NCI-H345 treated with DMSO at 0.1 percent for 48 hours (cell line): ENCODE measurements at regions not wholly inside any gene's neighbourhood (a gene's known extent, or its start where the extent isn't known, plus 50 kb on each side); places are given as distances from the start of the nearest gene placed in this dataset.
A peak's percentile ranks its signal among the peaks of the same experiment; 100 is the strongest.

ENCODE experiments used
- DNase-seq: peaks from one replicate; lab custom pipeline; 2025; ENCODE audit not compliant: unreplicated experiment; lab: John Stamatoyannopoulos, UW

DNA sequence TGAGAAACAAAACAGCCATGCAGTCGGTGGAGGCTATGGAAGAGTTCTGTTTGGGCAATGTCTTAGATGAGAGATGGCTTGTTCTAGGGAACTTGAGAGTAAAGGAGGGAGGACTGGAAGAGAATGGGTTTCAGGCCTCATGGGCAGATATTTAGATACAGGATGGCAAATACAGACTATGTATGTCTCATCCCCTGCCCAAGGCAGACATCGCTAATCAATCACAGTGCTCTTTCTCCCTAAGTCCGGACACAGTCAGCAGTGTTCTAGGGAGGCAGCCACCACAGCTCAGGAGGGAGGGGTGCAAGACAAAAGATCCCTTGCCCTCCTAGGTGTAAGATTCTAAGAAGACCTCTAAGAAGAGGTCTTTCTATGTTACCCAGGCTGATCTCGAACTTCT, 159.3 kb upstream of the TLE3 start:
- no peak for DNase-seq

DNA sequence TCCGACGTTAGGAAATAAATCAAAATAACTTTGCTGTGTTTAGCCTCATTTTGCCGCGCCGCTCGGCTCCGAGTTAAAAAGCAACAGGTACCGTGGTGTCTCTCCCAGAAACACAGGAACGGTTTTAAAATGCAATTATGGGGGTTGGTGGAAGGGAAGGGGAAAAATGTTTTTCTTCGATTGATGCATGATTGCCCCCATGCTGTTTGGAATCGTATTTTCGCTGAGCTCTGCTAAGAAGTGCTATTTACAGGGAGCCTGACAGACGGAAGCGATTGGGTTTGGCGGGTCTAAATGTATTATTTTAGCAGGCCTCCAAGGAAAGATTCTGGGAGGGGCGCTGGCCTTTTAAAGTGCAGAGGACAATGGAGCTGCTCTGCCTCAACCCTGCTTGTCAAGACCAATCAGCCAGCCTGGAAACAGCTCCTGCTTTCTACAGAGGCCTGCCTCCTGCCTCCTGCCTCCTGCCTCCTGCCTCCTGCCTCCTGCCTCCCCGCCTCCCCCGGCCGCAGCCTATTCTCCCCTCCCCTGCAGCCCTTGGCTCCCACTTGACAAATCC, 156.7 kb upstream of the TLE3 start:
- no peak for DNase-seq

DNA sequence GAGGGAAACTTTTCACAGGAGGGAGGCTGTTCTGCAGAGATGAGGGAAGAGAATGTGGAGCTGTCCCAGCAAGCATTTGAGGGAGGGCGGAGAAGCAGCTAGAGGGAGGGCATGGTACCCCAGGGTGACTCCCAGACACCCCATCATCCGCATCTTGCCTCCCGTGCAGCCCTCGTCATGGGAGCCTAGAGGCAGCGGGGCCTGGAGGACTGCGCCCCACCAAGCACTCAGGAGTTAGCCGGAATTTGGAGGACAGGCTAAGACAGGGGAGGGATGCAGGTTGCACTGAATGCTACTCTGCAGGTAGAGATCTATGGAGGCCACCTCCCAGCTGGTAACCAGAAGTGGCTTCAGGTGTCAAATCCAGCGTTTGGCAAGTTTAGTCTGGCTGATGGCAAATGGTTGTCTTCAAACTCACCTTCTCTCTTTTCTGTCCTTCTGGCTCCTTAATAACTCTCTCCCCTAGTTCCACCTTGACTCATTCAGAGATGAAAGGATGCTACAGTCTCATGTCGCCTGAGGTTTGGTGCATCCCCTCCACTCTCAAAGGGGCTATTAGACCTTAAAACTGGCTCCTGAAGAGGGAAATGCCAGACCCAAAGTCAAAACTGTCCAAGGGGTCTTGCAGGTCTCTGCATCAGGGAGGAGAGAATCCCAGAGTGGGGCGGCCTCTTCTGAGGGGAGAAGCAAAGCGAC, 155.9 kb upstream of the TLE3 start:
- DNase-seq = no peak

DNA sequence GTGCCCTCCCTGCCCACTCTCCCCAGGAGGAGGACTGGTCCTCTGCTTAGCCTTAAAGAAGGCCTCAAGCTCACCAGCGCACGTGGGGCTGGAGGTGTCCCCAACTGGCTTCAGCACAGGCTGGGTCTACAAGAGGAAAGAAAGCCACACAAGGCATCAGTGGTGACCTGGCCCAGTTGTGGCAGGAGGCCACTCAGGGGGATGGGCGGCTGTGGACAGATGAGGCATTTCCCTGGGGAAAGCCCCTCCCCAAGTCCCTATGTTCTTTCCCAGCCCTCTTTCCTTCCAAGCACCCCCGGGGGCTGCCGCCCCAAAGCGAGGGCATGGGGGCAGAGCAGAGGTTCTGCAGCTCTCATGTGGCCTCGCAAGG, 155.2 kb upstream of the TLE3 start:
- no peak for DNase-seq

DNA sequence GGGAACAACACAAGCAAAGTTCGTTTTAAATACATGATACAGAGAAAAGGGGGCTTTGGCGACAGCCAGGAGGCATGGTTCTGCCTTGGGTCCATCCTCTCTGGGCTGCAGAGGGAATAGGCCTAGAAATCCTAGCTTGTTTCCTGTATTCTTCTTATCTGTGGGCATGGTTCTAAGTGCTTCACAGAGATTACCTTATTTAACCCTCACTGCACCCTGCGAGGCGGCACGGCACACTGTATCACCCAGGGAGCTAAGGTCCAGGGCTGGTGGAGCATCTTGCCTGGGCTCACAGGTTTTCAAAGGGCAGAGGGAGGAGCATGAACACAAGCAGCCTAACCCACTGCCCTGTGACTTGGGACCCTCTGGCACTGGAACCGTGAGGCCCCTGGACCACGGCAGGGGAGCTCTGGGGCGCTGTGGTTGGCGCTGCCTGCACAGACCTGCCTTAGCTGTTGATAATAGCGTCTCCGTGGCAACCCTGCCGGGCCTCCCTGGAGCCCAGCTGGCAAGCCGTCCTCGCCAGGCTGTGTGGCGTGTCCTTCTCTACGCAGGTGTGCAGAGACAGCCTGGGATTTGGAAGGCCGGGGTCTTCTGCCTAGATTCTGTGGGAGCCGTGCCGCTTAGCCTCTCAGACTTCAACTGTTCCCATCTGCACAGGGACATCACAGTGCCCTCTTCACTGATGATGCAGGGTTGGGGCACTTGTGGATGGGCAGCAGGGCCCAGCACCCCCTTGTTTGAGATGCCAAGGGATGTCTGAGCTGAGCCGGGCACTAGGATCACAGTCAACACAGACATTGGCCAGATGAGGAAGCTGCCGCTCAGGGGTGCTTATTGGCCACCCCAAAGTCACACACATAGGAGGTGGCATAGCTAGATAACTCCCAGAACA, 154.6 kb upstream of the TLE3 start:
- DNase-seq = peak; percentile 56

DNA sequence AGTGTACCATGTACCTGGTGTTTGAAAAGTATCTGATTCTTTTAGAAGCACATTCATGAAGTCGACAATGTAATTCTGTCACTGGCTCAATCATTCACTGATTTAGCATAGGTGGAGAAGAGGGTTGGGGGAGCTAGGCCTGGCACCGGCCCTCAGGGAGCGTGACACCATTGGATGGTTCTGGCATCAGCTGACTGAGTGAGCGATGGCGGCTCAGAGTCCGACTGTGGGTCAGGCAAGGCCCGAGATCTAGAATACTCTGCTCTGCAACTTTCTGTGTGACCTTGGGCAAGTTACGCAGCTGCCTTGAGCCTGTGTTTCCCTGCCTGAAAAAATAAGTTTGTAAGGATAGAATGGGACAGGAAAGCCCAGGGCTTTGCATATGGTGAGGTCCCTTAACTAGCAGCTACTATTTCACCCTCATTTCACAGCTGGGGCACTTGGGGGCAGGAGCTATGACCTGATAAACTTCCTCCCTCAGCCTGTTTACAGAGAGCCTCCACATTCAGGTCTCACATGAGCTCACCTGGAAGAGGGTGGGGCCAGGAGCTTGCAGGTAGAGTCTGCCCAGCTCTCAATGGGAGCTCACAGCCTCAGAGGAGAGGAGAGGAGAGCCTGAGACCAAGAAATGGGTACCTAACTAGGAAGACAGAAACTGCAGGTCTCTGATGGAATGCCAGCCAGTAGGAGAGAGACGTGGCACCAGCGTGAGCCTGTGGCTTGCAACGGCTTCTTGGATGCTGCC, 153.7 kb upstream of the TLE3 start:
- DNase-seq = no peak

DNA sequence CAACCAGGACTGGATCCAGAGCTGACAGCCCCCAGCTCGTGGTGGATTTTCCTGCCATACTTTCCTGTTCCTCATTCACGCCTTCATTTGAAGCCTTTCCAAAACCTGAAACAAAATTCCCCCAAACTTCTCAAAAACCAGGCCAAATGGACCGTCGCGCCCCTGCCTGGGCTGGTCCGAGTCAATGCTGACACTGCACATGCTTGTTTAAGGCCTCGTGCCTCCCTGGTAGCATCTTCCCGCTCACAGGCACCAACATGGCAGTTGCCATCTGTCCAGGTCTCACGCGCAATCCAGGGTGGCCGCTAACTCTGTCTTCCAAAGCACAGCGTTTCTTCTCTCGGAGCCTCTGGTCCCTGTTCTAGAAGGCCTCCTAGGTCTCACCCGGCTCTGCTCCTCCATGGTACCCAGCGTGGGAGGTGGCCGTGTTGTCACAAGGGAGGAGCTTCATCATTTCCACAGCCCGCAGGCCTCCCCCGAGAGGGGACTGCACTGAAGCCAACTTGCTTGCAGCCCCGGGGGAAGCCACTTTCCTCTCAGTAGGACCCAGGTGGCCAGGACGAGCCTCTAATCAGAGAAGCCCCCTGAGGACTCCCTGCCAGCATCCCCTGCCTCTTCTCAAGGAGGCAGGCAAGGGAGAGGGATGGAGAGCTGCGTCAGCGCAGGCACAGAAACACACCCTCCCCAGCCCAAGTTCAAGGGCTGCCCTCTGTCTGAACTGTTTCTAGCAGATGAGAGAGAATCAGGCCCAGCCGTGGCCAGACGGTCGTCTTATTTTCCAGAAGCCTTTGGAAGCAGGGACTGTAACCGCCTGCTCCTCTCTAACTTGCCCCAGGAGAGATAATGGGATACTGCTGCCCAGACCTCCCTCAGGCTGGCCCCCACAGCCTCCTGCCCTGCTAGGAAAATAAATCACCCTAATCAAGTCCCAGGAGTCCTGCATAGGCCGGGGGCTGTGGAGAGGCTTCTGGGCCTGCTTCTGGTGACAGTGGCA, 152.8 kb upstream of the TLE3 start:
- DNase-seq = no peak

DNA sequence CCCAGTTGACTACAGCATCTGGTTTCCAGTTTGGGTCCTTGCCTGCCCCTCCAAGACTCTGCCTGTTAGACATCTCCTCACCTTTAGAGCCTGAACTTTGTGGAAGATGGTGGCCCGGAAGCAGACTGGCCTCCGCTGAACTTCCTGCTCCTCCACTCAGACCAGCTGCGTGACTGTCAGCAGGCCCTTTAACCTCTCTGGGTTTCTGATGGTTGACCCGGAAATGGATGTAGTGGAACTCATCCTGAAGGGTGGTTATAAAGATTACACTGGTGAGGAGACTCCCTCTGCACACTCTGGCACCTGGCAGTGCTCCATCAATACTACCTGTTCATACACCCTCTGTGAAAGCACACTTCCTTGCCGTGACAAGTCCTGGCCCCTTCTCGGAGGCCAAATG, 151.9 kb upstream of the TLE3 start:
- DNase-seq = no peak

DNA sequence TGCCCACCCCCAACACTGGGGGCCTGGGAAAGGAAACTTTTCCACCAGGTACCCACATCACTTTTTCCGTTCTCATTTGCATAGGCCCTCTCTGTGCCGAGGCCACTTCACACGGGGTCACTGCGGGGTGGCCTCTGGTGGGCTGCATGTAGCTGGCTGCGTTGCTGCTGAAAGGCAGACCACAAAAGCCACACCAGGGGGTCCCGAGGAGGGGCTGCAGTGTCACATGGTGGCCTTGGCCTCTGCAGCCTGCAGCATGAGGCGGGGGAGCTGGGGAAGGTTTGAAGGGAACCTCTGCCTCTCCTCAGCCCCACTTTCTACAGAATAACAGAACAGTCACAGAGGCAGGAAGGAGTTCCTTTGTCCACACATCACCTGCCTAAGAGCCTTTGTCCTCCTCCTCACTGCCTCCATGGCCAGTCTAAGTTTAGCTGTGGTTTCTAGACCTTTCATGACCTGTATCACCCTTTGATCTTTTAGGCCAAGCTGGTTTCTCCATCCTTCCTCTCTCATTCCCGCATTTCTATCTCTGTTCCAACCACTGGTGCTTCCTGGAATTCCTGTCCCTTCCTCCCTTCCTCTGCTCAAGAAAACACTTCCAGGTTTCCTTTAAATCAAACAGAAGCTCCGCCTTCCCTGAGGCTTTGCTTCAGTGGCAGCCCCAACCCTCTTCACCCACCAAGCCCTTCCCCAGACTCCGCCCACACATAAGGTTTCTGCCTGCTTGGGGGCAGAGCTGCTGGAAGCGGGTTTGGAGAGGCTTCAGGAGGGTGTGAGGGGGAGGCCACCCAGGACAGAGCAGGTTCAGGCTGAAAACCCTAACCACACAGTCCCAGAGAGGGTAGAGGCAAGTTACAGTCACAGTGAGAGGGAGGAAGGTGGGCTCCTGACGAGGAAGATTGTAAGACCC, 150.7 kb upstream of the TLE3 start:
- no peak for DNase-seq

DNA sequence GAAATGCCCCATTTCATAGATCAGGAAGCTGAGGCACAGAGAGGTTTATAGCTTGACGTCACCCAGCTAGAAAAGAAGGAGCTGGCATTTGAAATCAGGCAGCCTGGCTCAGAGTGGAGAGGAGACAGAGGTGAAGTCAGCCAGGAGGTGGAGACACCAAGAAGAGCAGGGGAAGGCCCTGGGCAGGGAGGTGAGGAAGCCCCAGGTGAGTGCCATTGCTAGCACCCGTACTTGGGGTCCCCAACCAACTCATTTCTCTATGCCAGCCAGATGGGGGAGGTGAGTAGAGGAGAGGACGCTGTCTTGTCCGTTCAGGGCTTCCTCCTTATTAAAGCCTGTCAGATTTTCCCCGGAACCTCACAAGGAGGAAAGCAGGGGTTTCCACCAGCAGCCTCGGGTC, 149.6 kb upstream of the TLE3 start:
- DNase-seq = no peak

DNA sequence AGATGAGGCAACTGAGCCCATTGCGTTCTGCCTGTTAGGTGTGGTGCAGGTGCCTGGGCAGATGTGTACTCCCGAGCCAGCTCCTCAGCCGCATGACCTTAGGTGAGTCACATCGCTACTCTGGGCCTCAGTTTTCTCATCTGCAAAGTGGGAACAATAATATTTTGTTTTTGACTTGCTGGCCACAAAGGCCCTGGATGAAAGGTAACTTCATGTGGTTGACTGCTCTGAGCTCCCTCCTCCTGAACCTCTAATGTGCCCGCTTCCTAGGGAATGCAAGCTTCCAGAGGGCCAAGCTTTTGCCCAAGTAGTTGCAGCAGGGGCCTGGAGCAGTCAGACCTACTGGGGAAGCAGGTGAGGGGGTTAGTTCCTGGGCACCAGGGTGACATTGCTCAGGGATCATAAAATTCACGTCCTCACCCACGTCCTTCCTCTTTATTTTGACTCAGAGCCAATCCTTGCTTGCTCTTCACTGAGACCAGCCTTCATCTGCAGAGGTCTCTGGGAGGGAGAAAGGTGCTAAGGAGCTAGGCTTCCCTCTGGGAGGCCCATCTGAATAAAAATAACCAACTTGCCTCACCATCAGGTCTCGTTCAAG, 149.0 kb upstream of the TLE3 start:
- no peak for DNase-seq

DNA sequence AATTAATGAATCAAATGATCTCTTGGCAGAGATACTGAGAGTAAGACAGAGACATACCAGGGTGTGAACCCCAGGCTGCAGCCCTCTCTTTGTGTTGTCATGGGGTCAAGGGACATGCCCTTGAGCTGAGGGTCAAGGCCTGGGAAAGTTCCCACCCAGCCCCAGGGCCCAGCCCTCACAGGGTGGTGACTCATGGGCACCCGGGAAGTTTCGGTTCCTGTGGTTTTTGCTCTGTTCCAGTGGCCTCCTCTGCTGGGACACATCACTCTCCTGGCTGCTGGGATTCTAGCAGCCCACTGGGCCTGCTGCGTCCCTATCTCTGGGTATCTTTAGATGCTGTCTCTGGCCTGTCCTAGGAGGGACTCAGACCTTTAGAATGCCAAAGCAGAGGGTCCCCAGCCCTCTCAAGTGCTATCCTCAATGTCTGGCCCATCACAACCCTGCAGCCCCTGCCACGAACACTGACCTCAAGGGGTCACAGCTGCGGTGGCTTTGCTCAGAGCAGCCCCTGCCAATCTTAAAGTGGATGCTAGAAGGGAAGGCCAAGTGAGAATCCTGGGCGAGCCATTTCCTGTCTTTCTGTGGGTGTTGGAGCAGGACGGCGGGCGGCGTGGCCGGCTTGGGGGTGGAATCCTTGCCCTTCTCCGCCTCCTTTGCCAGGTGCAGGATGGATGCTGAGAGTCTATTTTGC, 148.4 kb upstream of the TLE3 start:
- no peak for DNase-seq

DNA sequence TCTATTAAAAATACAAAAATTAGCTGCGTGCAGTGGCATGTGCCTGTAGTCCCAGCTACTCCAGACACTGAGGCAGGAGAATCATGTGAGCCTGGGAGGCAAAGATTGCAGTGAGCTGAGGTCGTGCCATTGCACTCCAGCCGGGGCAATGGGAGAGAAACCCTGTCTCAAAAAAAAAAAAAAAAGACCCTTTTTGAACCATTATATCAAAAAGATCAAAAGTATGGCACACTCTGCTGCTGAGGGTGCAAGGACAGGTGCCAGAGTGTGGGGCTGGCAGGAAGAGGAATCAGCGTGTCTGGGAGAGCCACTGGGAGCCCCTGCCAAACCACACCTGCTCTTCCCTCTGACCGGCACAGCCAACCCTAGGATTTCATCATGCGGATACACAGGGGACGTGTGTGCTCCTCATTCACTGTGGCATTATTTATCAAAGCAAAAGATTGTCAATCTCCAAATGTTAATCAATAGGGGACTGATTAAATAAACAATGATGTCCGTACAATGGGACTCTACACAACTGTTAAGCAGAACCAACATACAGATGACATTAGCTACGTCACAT, 147.3 kb upstream of the TLE3 start:
- no peak for DNase-seq

DNA sequence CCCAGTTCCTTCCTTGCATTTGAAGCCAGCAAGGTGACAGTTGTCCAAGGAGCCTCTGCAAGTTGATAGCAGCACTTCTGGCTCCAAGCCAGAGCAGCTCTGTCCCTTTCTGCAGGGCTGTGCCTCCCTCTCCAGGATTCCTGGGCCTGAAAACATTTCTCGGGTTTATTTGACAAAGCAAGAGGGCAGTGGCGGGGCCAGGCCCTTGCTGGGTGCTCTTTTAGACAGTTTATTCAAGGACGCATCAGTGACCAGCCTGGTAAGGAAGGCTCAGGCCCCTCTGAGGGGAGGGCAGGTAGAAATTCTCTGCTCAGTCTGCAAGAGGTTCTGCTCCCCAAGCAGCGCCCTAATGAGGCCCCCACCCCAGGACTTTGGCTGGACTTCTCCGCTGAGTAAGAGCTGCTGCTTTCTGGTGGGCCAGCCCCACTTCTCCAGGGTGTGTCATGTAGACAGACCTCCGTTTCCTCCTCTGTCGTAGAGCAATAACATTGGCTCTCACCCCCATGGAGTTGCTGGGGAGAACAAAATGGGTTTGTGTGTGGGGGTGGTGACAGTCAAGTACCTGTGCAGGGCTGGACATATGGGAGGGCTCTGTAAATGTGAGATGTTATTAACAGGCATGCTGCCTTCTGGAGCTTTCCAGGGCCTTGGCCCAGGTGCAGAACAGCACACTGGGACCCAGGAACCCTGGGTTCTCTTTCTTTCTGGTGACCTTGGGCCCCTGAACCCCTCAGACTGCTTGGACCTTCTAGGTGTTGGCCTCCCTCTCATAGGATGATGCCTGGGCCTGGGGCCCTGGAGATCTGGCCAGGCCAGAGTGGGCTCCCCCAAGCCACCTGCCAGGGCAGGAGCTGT, 146.2 kb upstream of the TLE3 start:
- DNase-seq = no peak

DNA sequence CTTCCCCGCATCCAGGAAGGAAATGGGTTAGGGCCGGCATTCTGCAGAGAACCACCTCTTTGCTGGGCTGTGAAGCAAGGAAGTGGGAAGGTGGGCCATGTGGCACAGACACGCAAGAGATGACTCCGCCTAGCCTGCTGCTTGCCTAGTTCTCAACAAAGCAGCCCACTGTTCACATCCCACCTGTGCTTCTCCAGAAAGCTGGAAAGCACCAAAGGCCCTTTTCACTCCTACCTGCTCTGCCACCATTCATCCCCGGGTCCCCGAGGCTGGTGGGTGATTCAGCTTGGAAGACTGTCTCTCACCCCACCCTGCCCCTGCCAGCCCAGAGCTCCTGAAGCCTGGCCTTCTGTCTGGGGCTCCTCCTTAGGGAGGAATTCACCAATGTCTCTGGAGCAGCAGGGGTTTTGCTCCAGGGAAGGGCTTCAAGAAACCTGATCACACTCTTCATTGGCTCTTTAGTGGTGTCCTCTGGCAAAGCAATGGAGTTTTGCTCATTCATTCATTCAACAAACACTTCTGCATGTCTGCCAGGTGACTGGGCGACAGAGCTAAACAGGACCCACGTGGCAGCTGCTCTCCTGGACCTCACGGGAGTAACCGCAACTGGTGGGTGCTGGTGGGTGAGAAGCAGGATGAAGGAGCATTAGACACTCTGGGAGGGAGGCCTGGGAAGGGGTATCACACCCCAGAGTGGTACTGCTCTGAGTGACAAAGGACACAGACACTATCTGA, 145.4 kb upstream of the TLE3 start:
- DNase-seq = no peak

DNA sequence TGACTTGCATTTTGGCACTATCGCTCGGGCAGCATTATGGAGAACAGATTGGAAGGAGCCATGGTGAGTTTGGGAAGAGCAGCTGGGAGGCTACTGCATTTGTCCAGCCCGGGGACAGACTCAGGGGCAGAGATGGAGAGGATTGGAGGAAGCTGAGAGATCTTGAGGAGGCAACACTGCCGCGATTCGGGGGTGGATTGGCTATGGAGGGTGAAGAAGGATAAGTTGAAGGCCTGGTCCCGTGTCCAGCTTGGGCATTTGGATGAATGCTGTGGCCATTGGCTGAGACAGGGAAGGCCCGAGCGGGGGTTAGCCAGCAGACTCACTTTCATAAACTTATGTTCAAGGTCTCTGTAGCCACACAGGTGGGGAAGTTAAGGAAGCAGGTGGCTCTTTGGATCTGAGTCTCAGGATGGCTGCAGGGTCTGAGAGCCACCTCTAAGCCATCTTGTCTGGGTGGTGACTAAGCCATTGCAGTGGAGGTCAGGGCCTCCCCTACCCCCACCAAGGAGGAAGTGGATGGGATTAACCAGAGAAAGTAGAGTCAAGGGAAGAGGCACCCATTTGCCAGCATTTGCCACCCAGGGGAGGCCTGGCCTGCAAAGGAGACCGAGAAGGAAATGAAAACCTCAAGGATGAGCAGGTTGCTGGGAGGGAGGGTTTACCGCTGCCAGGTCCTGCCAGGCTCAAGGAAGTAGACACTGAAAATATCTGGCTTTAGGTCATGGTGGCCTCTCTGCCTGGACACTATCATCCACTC, 144.0 kb upstream of the TLE3 start:
- DNase-seq = no peak
